Muscle layer of duodenum (tissue), 2 donors: ENCODE measurements at regions not wholly inside any gene's neighbourhood (a gene's known extent, or its start where the extent isn't known, plus 50 kb on each side); places are given as distances from the start of the nearest gene placed in this dataset.

Experiments
- H3K27ac ChIP-seq: one replicate; pipeline ENCODE4 v1.7.0; 2013; ENCODE audit warnings: mild to moderate bottlenecking, low read length
- H3K27me3 ChIP-seq: one replicate; pipeline ENCODE4 v1.7.0; 2013; ENCODE audit warnings: low read depth, mild to moderate bottlenecking, control low read depth, low read length
- H3K36me3 ChIP-seq, 2 donors: one replicate each; pipeline ENCODE4 v1.7.0; 2013; ENCODE audit warnings: low read length in 2 of 2, control low read depth in 1 of 2, mild to moderate bottlenecking in 1 of 2; ENCODE audit not compliant: insufficient read depth in 2 of 2, control insufficient read depth in 1 of 2
- H3K4me1 ChIP-seq, 2 donors: one replicate each; pipeline ENCODE4 v1.7.0; 2013; ENCODE audit warnings: low read length in 2 of 2, mild to moderate bottlenecking in 2 of 2, control low read depth in 1 of 2, moderate library complexity in 1 of 2; ENCODE audit not compliant: insufficient read depth in 2 of 2, control insufficient read depth in 1 of 2
- H3K4me3 ChIP-seq, 2 donors: one replicate each; pipeline ENCODE4 v1.7.0; 2013; ENCODE audit warnings: low read length in 2 of 2, low read depth in 1 of 2, mild to moderate bottlenecking in 1 of 2
- H3K9me3 ChIP-seq, 2 donors: one replicate each; pipeline ENCODE4 v1.7.0; 2013; ENCODE audit warnings: low read length in 2 of 2, control low read depth in 1 of 2, mild to moderate bottlenecking in 1 of 2; ENCODE audit not compliant: control insufficient read depth in 1 of 2
- donor health status: healthy.

- Histone ChIP-seq H3K4me3 (no peak overlapping the region), H3K36me3 (no peaks in the 10 kb centered on the region), H3K4me1 (no peaks in the 10 kb centered on the region)
Measured at GRCh38 chr7:124208642-124209041, 175.8 kb upstream of the TMEM229A start.

GRCh38 chr7:124208173-124208572, 175.3 kb upstream of the TMEM229A start:
- no peaks in the 10 kb centered on the region for H3K4me1 ChIP-seq
- no peaks in the 10 kb centered on the region for H3K27me3 ChIP-seq
- H3K36me3 ChIP-seq = no peaks in the 10 kb centered on the region
- H3K4me3 ChIP-seq = no peak overlapping the region
- H3K9me3 ChIP-seq = no peaks in the 10 kb centered on the region
- no peak overlapping the region for H3K27ac ChIP-seq

More at GRCh38 chr7:124208642-124209041, 175.8 kb upstream of the TMEM229A start:
- Histone ChIP-seq H3K27me3 (no peaks in the 10 kb centered on the region), H3K27ac (no peak overlapping the region), H3K9me3 (no peaks in the 10 kb centered on the region)

GRCh38 chr7:124205526-124205925, 172.7 kb upstream of the TMEM229A start:
- Histone ChIP-seq H3K9me3 (no peaks in the 10 kb centered on the region), H3K4me1 (no peaks in the 10 kb centered on the region), H3K27me3 (no peaks in the 10 kb centered on the region), H3K27ac (no peak overlapping the region), H3K4me3 (no peak overlapping the region), H3K36me3 (no peaks in the 10 kb centered on the region)

GRCh38 chr7:124202546-124202945, 169.7 kb upstream of the TMEM229A start:
- Histone ChIP-seq H3K27me3 (no peaks in the 10 kb centered on the region), H3K27ac (no peak overlapping the region), H3K4me1 (no peaks in the 10 kb centered on the region), H3K9me3 (no peaks in the 10 kb centered on the region), H3K36me3 (no peaks in the 10 kb centered on the region), H3K4me3 (no peak overlapping the region)

- no peaks in the 10 kb centered on the region for H3K36me3 ChIP-seq
- H3K4me1 ChIP-seq = no peaks in the 10 kb centered on the region
- no peaks in the 10 kb centered on the region for H3K9me3 ChIP-seq
Measured at GRCh38 chr7:124201768-124202349, 169.0 kb upstream of the TMEM229A start.

GRCh38 chr7:124196519-124196918, 163.7 kb upstream of the TMEM229A start:
- no peaks in the 10 kb centered on the region for H3K36me3 ChIP-seq
- no peak overlapping the region for H3K27ac ChIP-seq
- H3K4me3 ChIP-seq = no peak overlapping the region
- no peaks in the 10 kb centered on the region for H3K4me1 ChIP-seq
- H3K9me3 ChIP-seq = no peaks in the 10 kb centered on the region
- no peaks in the 10 kb centered on the region for H3K27me3 ChIP-seq

More at GRCh38 chr7:124201768-124202349, 169.0 kb upstream of the TMEM229A start:
- Histone ChIP-seq H3K27me3 (no peaks in the 10 kb centered on the region), H3K27ac (no peak overlapping the region), H3K4me3 (no peak overlapping the region)

GRCh38 chr7:124192885-124193284, 160.0 kb upstream of the TMEM229A start:
- Histone ChIP-seq H3K36me3 (no peaks in the 10 kb centered on the region), H3K9me3 (no peaks in the 10 kb centered on the region), H3K27me3 (no peaks in the 10 kb centered on the region), H3K4me1 (no peaks in the 10 kb centered on the region), H3K27ac (no peak overlapping the region), H3K4me3 (no peak overlapping the region)

- H3K27ac ChIP-seq = no peak overlapping the region
- H3K27me3 ChIP-seq = no peaks in the 10 kb centered on the region
- no peaks in the 10 kb centered on the region for H3K36me3 ChIP-seq
- H3K4me1 ChIP-seq = no peaks in the 10 kb centered on the region
- no peaks in the 10 kb centered on the region for H3K9me3 ChIP-seq
- H3K4me3 ChIP-seq = no peak overlapping the region
Measured at GRCh38 chr7:124191713-124192112, 158.8 kb upstream of the TMEM229A start.

- Histone ChIP-seq H3K9me3 (no peaks in the 10 kb centered on the region), H3K4me1 (no peaks in the 10 kb centered on the region), H3K36me3 (no peaks in the 10 kb centered on the region), H3K27me3 (no peaks in the 10 kb centered on the region), H3K4me3 (no peak overlapping the region), H3K27ac (no peak overlapping the region)
Measured at GRCh38 chr7:124191030-124191429, 158.2 kb upstream of the TMEM229A start.

GRCh38 chr7:124188576-124188975, 155.7 kb upstream of the TMEM229A start:
- no peaks in the 10 kb centered on the region for H3K9me3 ChIP-seq
- H3K36me3 ChIP-seq = no peaks in the 10 kb centered on the region
- H3K27me3 ChIP-seq = no peaks in the 10 kb centered on the region
- no peaks in the 10 kb centered on the region for H3K4me1 ChIP-seq
- H3K4me3 ChIP-seq = no peak overlapping the region
- no peak overlapping the region for H3K27ac ChIP-seq

GRCh38 chr7:124187962-124188361, 155.1 kb upstream of the TMEM229A start:
- no peak overlapping the region for H3K27ac ChIP-seq
- H3K4me1 ChIP-seq = no peaks in the 10 kb centered on the region
- H3K9me3 ChIP-seq = no peaks in the 10 kb centered on the region
- H3K27me3 ChIP-seq = no peaks in the 10 kb centered on the region
- no peaks in the 10 kb centered on the region for H3K36me3 ChIP-seq
- H3K4me3 ChIP-seq = no peak overlapping the region

GRCh38 chr7:124183649-124184048, 150.8 kb upstream of the TMEM229A start:
- Histone ChIP-seq H3K4me1 (no peaks in the 10 kb centered on the region), H3K27ac (no peak overlapping the region), H3K9me3 (peaks cover 0 to 3% of the 10 kb centered on the region in 2 donors), H3K4me3 (no peak overlapping the region), H3K36me3 (no peaks in the 10 kb centered on the region), H3K27me3 (no peaks in the 10 kb centered on the region)
